HCT116 (cell line): ENCODE measurements at regions not wholly inside any gene's neighbourhood (a gene's known extent, or its start where the extent isn't known, plus 50 kb on each side); places are given as distances from the start of the nearest gene placed in this dataset.
A peak's percentile ranks its signal among the peaks of the same experiment; 100 is the strongest.

Experiments used
- ATAC-seq: fragments of 200-7000 bp; cut with Tn5 transposase; 2 replicates; pipeline ENCODE4 v1.9.1; 2020; ENCODE audit warnings: mild to moderate bottlenecking, moderate library complexity
- BruUV-seq: library from RNA; stranded (reverse); fragments of 400-500 nt; replicated peaks from 2 replicates; lab custom pipeline; 2021; lab: Mats Ljungman, UMichigan
- CTCF ChIA-PET: fragments of 300-600 bp; sonication (Branson Sonifier 250); formaldehyde crosslinking; loops from one replicate; lab custom pipeline; 2021; ENCODE audit warnings: antibody characterized with exemption; lab: Charles Lee
- POLR2A ChIA-PET: fragments of 300-600, 350-600 bp; sonication (Branson Sonifier 250); formaldehyde crosslinking; loops from one replicate; lab custom pipeline; 2021; ENCODE audit warnings: antibody characterized with exemption; lab: Charles Lee
- RAD21 ChIA-PET, 2 experiments: fragments of 300-600 bp; sonication (Branson Sonifier 250); formaldehyde crosslinking; loops; one replicate each; lab custom pipeline; 2023; ENCODE audit warnings: low total read pairs in 2 of 2; ENCODE audit not compliant: uncharacterized antibody in 2 of 2, unreplicated experiment in 2 of 2, low non-redundant PET in 1 of 2; lab: Charles Lee
- DNase-seq: peaks from one replicate; pipeline ENCODE4 v3.0.0-alpha.2; 2010; ENCODE audit warnings: low read depth, low spot score
- H2AFZ ChIP-seq: fragments of 200-600 bp; shearing (Covaris generic), sonication (generic); 2 replicates; pipeline ENCODE4 v1.6.1; 2017; ENCODE audit warnings: low read depth, mixed run types, mixed read lengths, antibody characterized with exemption, low read length; ENCODE audit not compliant: poor library complexity, severe bottlenecking
- H3K27ac ChIP-seq: 2 replicates; pipeline ENCODE4 v1.5.1; 2012; ENCODE audit warnings: low read depth, low read length
- H3K27me3 ChIP-seq: fragments of 200-600 bp; sonication (generic); 2 replicates; pipeline ENCODE4 v1.6.1; 2016; ENCODE audit warnings: mixed run types, low read length, mixed read lengths; ENCODE audit not compliant: insufficient read depth
- H3K36me3 ChIP-seq, 2 experiments: fragments of 200-500 bp in 1 of 2; fragments of 200-600 bp in 1 of 2; sonication (Bioruptor generic) in 1 of 2; sonication (generic) in 1 of 2; 2 replicates each; pipeline versions ENCODE4 v1.5.1 to v1.6.1; 2014 to 2016; ENCODE audit warnings: low read length in 2 of 2, inconsistent platforms in 1 of 2, mixed read lengths in 1 of 2, mixed run types in 1 of 2; ENCODE audit not compliant: insufficient read depth in 2 of 2, control insufficient read depth in 1 of 2
- H3K4me1 ChIP-seq, 2 experiments: fragments of 200-600 bp in 1 of 2; sonication (generic) in 1 of 2; 2 replicates each; pipeline versions ENCODE4 v1.5.1 to v1.6.1; 2012 to 2017; ENCODE audit warnings: low read length in 2 of 2, inconsistent platforms in 1 of 2, mild to moderate bottlenecking in 1 of 2, mixed read lengths in 1 of 2, mixed run types in 1 of 2, moderate library complexity in 1 of 2; ENCODE audit not compliant: insufficient read depth in 2 of 2, control insufficient read depth in 1 of 2
- H3K4me2 ChIP-seq: fragments of 200-600 bp; sonication (generic); 2 replicates; pipeline ENCODE4 v1.6.1; 2017; ENCODE audit warnings: mixed run types, low read length, mixed read lengths
- H3K4me3 ChIP-seq, 2 experiments: fragments of 200-600 bp in 1 of 2; sonication (generic) in 1 of 2; replicated peaks in 1 of 2; 2 replicates each; pipeline ENCODE4 v1.5.1; 2011 to 2016; ENCODE audit warnings: low read length in 2 of 2, control low read depth in 1 of 2, low read depth in 1 of 2, mild to moderate bottlenecking in 1 of 2, mixed read lengths in 1 of 2, mixed run types in 1 of 2
- H3K79me2 ChIP-seq: fragments of 200-600 bp; sonication (generic); 2 replicates; pipeline ENCODE4 v1.6.1; 2017; ENCODE audit warnings: mild to moderate bottlenecking, mixed run types, low read length, moderate library complexity, mixed read lengths; ENCODE audit not compliant: insufficient read depth
- H3K9ac ChIP-seq: fragments of 200-600 bp; sonication (generic); 2 replicates; pipeline ENCODE4 v1.6.1; 2016; ENCODE audit warnings: low read length, mixed read lengths
- H3K9me2 ChIP-seq: fragments of 200-600 bp; sonication (generic), shearing (Covaris generic); 2 replicates; pipeline ENCODE4 v1.6.1; 2017; ENCODE audit warnings: mixed run types, mild to moderate bottlenecking, moderate library complexity; ENCODE audit not compliant: insufficient read depth
- H3K9me3 ChIP-seq, 2 experiments: fragments of 200-500 bp in 1 of 2; fragments of 200-600 bp in 1 of 2; sonication (Bioruptor generic) in 1 of 2; sonication (generic) in 1 of 2; 2 replicates each; pipeline ENCODE4 v1.6.1; 2014 to 2017; ENCODE audit warnings: low read length in 2 of 2, mixed read lengths in 2 of 2, inconsistent platforms in 1 of 2, low read depth in 1 of 2, mild to moderate bottlenecking in 1 of 2, mixed run types in 1 of 2, moderate library complexity in 1 of 2; ENCODE audit not compliant: control insufficient read depth in 1 of 2, insufficient read depth in 1 of 2
- H4K20me1 ChIP-seq: fragments of 200-600 bp; sonication (generic), shearing (Covaris generic); 2 replicates; pipeline ENCODE4 v1.6.1; 2017; ENCODE audit warnings: mixed run types, mild to moderate bottlenecking, moderate library complexity; ENCODE audit not compliant: insufficient read depth
- CTCF ChIP-seq, 3 experiments: fragments of 200-600 bp in 1 of 3; sonication (generic) in 1 of 3; IDR thresholded peaks in 2 of 3; conservative IDR thresholded peaks in 1 of 3; 2 replicates each; pipeline ENCODE4 v1.5.1; 2012 to 2017; ENCODE audit warnings: low read depth in 2 of 3, low read length in 2 of 3, antibody characterized with exemption in 1 of 3, borderline replicate concordance in 1 of 3, control low read depth in 1 of 3, mild to moderate bottlenecking in 1 of 3, mixed read lengths in 1 of 3, mixed run types in 1 of 3, moderate library complexity in 1 of 3; ENCODE audit not compliant: insufficient read depth in 1 of 3
- JUND ChIP-seq: IDR thresholded peaks from 2 replicates; pipeline ENCODE4 v1.6.1; 2012
- POLR2A ChIP-seq: IDR thresholded peaks from 2 replicates; pipeline ENCODE4 v1.7.0; 2011; ENCODE audit warnings: borderline replicate concordance; ENCODE audit not compliant: insufficient read depth, insufficient read length; ENCODE audit errors: extremely low read depth
- POLR2AphosphoS5 ChIP-seq: IDR thresholded peaks from 2 replicates; pipeline ENCODE4 v1.6.1; 2011; ENCODE audit warnings: mild to moderate bottlenecking, low read depth, low read length, moderate library complexity
- SP1 ChIP-seq: IDR thresholded peaks from 2 replicates; pipeline ENCODE4 v1.6.1; 2012; ENCODE audit warnings: low read depth
- intact Hi-C: fragments of 100-400 bp; cut with micrococcal nuclease; formaldehyde crosslinking; loops from 2 replicates; pipeline ENCODE4 v1.10.0; 2022
- TF ChIP-seq, protein P1 (sequence below): IDR thresholded peaks from 2 replicates; pipeline ENCODE4 v1.6.1; 2012; ENCODE audit warnings: low read depth
- TF ChIP-seq, protein P2 (sequence below): IDR thresholded peaks from 2 replicates; pipeline ENCODE4 v1.6.1; 2012
- TF ChIP-seq, protein P3 (sequence below): IDR thresholded peaks from 2 replicates; pipeline ENCODE4 v1.6.1; 2011; ENCODE audit warnings: mild to moderate bottlenecking, low read length, moderate library complexity; ENCODE audit not compliant: insufficient replicate concordance; ENCODE audit errors: extremely low read depth

DNA sequence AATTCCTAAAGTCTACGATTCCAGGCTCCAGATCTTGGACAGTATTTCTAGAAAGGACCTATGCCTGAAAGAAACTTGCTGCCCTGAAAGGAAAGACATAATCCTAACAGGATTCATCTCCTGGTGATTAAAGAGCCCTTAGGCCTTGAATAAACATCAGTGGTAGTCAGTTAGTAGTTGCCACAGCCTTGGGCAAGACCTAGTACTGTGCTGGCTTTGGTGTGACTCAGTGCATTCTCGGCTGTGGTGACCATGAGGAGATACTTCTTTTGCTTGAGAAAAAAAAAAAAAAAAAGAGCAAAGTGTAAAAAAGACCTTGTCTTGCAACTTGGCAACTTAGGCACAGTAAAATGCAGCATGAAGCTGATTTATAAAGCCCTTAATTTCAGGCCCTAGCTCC is 188.2 kb downstream of the DCAF12L2 start:
- no TSS peak for BruUV-seq
- Histone ChIP-seq H3K79me2 (no peaks in the 10 kb centered on the region), H3K9me3 (no peaks in the 10 kb centered on the region), H2AFZ (no peak overlapping the region), H3K27ac (no peak overlapping the region), H3K4me1 (no peaks in the 10 kb centered on the region), H3K4me2 (no peak overlapping the region), H3K4me3 (no peak overlapping the region), H3K36me3 (no peaks in the 10 kb centered on the region)
- ChIA-PET POLR2A (no interaction called here), CTCF (no interaction called here)
- intact Hi-C loops = no loop called here
- TF ChIP-seq JUND (no peak), POLR2AphosphoS5 (no peak), SP1 (no peak)
- TF ChIP-seq, protein P1, sequence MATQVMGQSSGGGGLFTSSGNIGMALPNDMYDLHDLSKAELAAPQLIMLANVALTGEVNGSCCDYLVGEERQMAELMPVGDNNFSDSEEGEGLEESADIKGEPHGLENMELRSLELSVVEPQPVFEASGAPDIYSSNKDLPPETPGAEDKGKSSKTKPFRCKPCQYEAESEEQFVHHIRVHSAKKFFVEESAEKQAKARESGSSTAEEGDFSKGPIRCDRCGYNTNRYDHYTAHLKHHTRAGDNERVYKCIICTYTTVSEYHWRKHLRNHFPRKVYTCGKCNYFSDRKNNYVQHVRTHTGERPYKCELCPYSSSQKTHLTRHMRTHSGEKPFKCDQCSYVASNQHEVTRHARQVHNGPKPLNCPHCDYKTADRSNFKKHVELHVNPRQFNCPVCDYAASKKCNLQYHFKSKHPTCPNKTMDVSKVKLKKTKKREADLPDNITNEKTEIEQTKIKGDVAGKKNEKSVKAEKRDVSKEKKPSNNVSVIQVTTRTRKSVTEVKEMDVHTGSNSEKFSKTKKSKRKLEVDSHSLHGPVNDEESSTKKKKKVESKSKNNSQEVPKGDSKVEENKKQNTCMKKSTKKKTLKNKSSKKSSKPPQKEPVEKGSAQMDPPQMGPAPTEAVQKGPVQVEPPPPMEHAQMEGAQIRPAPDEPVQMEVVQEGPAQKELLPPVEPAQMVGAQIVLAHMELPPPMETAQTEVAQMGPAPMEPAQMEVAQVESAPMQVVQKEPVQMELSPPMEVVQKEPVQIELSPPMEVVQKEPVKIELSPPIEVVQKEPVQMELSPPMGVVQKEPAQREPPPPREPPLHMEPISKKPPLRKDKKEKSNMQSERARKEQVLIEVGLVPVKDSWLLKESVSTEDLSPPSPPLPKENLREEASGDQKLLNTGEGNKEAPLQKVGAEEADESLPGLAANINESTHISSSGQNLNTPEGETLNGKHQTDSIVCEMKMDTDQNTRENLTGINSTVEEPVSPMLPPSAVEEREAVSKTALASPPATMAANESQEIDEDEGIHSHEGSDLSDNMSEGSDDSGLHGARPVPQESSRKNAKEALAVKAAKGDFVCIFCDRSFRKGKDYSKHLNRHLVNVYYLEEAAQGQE = no peak
- TF ChIP-seq, protein P2, sequence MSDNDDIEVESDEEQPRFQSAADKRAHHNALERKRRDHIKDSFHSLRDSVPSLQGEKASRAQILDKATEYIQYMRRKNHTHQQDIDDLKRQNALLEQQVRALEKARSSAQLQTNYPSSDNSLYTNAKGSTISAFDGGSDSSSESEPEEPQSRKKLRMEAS = no peak
- TF ChIP-seq, all 23 proteins: peak for 0
- no peak overlapping the region for H3K9ac ChIP-seq
- no peaks in the 10 kb centered on the region for H4K20me1 ChIP-seq
- H3K9me2 ChIP-seq = no peaks in the 10 kb centered on the region
- DNase-seq (no peak), ATAC-seq (no peak)
- no peaks in the 10 kb centered on the region for H3K27me3 ChIP-seq
- RAD21 ChIA-PET = no interaction called here

DNA sequence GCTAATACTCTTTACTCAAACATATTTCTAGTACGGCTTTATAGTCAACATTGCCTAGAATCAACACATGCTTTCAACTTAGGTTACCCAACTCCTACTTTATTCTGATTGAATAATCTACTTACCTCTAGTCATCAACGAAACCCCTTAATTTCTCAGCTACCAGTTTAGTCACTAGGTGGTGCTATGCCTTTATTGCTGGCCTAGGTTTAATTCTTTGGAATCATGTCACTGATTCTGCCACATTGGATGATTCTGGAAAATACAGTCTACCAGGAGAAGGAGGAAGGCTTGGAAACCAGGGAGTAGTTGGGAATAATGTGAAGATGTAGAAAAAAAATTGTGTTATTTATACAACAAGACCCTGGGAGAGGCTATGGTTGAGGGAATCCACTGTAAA is 167.7 kb downstream of the DCAF12L2 start:
- ChIA-PET CTCF (no interaction called here), POLR2A (no interaction called here), RAD21 (no interaction called here)
- no peak overlapping the region for H3K4me2 ChIP-seq
- no TSS peak for BruUV-seq
- intact Hi-C loops = no loop called here
- H3K27me3 ChIP-seq = no peaks in the 10 kb centered on the region
- H3K79me2 ChIP-seq = no peaks in the 10 kb centered on the region
- no peaks in the 10 kb centered on the region for H3K9me2 ChIP-seq
- DNase-seq = no peak
- H3K36me3 ChIP-seq = no peaks in the 10 kb centered on the region
- H2AFZ ChIP-seq = no peak overlapping the region
- ATAC-seq = no peak
- H3K9ac ChIP-seq = no peak overlapping the region
- no peaks in the 10 kb centered on the region for H3K9me3 ChIP-seq
- H3K27ac ChIP-seq = no peak overlapping the region
- no peak for TF ChIP-seq POLR2A
- TF ChIP-seq CTCF (IDR thresholded peaks at IDR 0.05 in 2 of 3, conservative IDR thresholded peaks at IDR 0.05 in 1 of 3; ENCODE audit: borderline replicate concordance in 1 of 3, insufficient read depth in 1 of 3, low read depth in 2 of 3, low read length in 2 of 3) = peak in 1 of 3 experiments; percentile 20; a peak in 1 of 6 replicates
- TF ChIP-seq, protein P3, sequence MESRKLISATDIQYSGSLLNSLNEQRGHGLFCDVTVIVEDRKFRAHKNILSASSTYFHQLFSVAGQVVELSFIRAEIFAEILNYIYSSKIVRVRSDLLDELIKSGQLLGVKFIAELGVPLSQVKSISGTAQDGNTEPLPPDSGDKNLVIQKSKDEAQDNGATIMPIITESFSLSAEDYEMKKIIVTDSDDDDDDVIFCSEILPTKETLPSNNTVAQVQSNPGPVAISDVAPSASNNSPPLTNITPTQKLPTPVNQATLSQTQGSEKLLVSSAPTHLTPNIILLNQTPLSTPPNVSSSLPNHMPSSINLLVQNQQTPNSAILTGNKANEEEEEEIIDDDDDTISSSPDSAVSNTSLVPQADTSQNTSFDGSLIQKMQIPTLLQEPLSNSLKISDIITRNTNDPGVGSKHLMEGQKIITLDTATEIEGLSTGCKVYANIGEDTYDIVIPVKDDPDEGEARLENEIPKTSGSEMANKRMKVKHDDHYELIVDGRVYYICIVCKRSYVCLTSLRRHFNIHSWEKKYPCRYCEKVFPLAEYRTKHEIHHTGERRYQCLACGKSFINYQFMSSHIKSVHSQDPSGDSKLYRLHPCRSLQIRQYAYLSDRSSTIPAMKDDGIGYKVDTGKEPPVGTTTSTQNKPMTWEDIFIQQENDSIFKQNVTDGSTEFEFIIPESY = no peak
- H4K20me1 ChIP-seq = no peaks in the 10 kb centered on the region
- H3K4me1 ChIP-seq = no peaks in the 10 kb centered on the region
- H3K4me3 ChIP-seq = no peak overlapping the region
